ENCODE measurements at regions not wholly inside any gene's neighbourhood (a gene's known extent, or its start where the extent isn't known, plus 50 kb on each side); places are given as distances from the start of the nearest gene placed in this dataset.

DNA sequence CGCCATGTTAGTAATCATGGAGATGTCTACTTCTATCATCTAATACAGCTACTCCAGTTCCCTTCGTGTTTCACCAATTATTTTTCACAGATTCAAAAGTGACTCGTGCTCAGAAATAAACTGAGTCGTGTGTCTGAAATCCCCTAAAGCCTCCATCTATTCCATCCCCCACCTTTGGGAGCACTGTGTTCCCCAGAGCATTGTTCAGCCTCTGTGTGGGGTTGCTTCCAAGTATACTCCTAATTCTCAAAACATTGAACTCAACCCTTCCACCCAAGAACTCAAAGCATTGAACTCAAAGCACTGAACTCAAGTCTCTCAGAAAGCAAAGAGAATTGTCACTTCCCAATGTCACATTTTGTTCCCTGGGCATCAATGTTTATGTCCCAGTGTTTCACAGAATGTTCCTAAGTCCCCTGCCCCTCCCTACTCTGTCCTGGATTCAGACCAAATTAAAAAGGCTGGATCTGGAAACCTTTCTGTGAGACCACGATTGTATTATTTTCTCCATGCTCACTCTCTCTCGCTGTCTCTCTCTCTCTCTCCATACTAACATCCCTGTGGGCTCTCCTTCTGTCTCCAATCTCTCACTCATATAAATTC lies 138.5 kb upstream of the QRFPR start:
- DNase-seq, result peak in 2 of 51 donors; percentile 4 to 6

DNA sequence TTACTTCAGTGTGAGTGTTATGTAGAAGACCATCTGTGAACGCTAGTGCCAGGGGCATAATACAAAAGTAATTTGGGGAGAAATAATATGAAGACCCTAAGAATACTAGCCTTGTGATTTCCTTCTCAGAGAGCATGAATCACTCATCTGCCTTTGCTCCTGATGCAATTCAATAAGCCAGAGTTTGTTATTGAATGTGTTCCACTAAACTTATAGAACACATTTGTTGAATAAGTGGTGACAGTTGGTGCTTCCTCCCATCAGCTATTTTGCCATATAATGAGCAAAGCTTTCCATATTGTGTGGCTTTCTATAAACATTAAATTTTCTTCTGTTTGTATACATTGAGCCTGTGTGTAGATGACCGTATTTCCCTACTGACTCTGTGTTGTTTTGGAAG lies 136.4 kb upstream of the QRFPR start:
- DNase-seq, result no peak

DNA sequence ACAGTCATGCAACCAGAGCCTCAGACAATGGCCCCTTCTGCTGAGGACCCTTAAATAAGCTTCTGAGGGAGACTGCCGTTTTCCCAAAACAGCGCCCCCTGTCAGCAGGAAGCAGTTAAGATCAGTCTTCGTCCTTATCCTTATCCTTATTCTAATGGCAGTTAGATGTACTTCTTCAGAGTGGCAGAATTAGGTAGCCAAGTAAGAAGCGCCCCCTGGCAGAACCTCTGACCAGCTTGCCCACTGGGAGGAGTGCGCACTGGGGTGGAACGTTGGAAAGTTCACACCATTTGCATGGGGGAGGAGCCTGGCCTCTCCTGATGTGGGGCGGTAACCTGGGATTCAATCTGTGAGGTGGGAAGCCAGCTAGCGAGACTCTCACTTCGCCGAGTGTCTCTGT lies 133.6 kb upstream of the QRFPR start:
- no peak for DNase-seq

DNA sequence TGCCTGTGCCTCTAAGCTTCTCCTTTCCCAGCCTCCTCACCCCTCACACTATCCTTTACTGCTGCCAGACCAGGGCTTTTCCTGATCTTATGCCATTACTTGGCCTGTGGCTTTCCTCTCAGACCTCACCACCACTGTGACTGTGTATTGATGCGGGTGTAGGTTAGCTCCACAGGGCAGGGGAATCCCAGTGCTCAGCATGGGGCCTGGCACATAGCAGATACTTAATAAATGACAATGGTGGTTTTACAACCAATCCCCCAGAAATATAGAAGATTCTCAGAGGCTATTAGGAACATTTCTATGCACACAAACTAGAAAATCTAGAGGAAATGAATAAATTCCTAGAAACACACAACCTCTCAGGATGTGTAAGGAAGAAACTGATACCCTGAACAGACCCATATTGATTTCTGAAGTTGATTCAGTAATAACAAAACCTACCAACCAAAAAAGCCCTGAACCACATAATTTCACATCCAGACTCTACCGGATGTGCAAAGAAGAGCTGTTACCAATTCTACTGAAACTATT lies 129.6 kb upstream of the QRFPR start:
- DNase-seq, result no peak

DNA sequence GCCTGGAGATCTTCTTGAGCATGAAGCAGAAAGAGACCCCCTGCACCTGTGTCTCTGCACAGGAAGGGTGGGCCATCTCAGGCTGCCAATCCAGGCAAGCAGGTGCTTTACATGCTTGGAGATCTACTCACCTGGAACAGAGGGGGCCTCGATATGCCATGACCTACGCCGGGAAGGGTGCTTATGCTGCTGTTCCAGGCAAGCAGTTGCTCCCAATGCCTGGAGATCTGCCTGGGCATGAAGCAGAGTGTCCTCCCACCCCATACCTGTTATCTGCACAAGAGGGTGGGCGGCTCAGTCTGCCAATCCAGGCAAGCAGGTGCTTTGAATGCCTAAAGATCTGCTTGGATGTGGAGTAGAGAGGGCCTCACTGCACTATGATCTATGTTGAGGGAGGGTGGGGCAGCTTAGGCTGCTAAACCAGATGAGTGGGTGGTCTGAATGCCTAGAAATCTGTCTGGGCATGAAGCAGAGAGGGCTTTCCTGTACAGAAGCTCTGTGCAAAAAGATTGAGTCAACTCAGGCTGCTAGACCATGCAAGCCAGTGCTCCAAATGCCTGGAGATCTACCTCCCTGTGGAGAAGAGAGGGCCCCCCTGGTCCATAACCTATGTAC lies 104.5 kb upstream of the QRFPR start:
- DNase-seq, result no peak

DNA sequence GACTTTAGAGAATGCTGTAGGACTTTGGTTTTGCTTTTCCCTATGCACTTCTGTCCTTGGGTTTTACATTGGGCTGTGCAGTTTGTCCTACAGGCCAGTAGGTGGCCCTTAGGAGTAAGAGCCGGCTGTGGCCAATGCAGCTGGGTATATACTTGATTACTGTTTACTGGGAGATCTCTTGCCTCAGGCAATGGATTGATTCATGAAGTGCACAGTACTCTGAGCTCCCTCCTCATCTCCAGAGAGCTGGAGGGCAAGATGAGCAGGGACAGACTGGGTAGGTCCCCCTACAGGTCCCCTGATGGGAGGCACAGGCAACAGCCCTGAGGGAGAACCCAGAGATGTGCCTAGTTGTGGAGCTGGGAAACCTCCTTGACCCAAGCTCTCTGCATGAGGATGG lies 103.8 kb upstream of the QRFPR start:
- DNase-seq, result peak in 1 of 51 donors; percentile 0

DNA sequence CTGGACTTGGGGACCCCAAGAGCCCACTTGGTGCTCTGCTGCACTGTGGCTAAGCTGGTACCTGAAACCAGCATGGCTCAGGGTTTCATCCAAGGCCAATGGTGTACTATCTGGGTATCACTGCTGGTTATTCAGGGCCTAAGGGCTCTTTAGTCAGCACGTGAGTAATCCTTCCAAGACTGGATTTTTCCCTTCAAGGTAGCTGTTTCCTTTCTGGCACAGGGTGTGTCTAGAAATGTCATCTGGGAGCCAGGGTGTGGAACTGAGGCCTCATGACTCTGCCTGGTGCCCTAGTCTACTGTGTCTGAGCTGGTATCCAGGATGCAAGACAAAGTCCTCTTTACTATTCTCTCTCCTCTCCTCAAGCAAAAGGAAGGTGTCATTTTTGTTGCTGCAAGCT lies 99.0 kb upstream of the QRFPR start:
- DNase-seq, result no peak

DNA sequence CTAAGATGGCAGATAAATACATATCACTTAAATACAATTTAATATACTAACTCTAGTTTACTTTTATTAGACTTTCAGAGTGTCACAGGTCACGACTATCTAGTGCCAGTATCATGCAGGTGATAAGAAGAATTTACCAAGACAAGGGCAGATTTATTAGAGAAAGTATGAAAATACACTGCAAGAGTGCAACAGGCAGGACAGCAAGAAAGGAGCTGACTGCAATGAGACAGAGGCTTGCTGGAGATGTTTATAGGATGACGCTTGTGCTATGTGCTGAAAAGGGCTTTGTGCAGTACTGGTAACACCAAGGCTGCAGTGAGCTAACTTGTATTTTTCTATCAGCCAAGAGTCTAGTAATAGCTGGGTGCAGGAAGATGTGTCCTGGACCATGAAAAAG lies 96.7 kb upstream of the QRFPR start:
- no peak for DNase-seq

DNA sequence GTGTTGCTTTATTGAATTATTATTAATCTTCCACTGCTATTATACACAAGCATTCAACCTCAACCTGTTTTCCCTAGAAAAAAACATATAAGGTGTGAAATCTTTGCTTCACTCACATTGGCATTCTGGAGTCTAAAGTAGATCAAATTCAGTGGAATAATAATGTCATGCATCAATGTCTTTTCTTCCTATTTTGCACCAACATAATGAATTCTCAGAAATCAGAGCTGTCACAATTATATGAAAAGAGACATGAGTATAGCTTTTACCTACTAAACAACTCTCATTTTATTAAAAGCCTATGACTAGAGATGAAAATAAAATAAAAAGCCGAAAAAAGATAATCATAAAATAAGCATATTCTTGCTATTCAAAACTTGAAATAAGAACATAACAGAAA lies 96.3 kb upstream of the QRFPR start:
- DNase-seq, result no peak

DNA sequence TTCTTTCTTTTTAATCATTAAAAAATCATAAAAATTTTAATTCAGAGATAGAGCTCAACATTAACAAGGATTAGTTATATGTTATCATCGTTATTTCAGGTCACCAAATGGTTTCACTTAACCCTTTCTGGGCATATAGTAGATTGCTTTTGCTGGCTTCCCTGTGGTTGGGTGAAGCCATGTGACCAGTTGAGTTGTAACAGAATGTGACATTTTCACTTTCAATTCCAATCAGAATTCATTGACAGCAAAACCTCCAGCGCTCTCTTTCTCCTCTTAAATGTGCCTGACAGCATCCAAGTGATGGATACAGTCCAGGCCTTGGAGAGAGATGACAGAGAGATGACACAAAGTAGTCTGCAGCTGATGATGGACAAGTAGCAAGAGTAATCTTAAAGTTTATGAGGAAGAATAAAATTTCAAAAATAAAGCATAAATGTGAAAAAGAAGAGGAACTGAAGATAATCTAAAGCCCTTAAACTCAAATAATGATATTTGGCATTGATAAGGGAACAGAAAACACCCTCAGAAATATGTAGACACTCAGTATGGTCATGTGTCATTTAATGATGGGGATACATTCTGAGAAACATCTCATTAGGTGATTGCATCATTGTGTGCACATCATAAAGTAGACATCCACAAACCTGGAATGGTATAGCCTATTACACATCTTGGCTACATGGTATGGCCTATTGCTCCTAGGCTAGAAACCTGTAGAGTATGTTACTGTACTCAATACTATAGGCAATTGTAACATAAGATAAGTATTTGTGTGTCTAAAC lies 92.3 kb upstream of the QRFPR start:
- DNase-seq, result no peak

DNA sequence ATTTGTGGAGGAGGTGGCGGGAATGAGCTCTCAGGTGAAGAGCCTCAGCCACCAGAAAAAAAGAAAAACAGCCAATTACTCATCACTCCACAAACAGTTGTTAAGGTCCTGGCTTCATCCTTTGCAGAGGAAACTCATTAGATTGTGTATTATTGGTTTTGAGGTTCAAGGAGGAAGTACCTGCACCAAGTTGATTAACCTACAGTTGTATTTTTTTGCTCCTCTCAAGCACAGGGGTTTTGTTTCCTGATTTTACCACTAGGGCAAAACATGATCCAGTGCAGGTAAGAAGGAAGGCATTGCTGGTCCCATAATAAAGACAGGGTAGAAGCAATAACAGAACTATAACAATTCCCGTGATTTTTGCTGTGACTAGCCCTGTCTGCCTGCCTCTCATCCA lies 84.0 kb upstream of the QRFPR start:
- no peak for DNase-seq

DNA sequence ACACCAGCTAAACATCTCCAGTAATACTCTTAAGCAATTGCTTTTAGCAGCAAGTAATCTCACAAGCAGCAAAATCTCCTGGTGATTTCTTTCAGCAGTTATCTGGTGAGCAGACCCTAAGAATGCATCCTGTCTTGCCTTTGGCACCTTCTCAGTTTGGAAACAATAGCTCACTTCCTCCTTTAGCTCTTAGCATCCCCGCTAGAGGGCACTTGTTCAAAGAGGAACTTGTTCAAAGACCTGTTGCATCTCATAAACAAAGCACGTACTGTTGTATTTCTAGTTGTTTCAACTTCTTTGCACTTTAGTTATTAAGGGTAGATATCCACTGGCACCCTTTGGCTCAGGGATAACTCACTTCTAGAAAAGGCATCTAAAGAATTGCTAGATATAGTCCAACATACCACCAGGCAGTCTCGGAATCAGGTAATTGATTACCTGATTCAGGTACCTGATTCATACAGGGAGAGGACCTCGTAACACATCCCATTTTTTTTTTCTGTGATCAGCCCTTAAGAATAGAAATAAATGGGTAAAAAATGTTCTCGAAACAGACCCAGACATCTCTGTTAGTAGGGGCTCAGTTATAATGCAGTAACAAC lies 81.9 kb upstream of the QRFPR start:
- DNase-seq, result peak in 10 of 51 donors; percentile 3 to 45 (median 20)

DNA sequence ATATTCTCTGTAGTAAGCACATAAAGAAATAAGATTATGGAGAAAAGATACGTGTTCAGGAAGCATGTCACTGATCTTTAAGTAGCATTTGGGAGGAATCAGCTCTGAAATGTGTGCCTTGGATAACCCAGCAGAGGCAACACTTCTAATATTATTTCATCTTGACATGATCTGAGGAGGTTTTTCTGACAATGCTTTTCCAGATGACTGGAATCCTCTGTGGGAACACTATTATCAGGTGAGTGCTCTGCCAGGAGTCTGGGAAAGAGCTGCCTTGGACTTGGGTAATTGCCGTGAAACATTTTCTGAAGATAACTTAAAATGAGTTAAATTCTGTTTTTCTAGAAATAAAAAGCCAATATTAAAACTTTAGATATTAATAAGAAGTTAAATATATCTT lies 78.2 kb upstream of the QRFPR start:
- DNase-seq, result no peak

DNA sequence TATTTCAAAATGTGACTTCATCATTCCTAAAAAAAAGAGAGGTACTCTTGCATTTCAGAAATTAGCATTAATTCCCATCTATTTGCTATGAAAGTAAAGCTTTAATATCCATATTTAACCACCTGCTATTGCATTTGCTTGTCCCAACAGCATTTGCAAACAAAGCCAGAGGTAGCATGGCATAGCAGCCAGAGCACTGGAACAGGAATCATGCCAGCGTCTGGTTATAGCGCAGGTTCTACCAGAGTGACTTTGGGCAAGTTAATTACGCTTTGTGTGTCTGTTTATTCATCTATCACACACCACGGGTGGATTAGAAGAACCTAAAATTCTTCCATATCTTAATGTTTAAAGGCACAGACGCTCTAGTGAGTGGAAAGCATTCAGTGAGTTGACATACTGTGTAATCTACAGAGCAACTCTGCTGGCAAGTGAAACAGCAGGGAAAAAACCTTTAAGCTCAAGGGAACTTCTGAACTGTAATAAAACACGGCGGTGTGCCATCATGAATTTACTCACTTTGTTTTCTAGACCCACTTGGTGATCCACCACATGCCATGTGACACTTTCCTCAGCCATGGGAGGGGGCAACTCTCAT lies 76.6 kb upstream of the QRFPR start:
- DNase-seq, result no peak

DNA sequence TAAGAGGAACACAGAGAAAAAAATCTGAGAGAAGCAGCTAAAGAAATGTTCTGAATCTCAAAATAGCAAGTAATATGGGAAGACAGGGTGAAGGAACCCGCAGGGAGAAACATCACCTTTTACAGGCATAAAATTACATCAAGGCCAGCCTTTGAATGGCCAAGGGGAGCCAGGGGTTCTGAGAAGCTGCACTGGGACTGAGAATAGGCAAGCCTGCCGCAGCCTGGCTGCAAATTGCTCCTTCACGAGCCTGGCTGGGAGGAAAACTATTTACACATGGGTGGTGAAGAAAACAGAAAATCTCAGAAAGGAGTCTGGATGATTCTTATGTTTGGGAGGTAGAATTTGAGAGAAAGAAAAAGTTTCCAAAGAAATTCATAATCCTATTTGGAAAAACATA lies 74.5 kb upstream of the QRFPR start:
- no peak for DNase-seq

DNA sequence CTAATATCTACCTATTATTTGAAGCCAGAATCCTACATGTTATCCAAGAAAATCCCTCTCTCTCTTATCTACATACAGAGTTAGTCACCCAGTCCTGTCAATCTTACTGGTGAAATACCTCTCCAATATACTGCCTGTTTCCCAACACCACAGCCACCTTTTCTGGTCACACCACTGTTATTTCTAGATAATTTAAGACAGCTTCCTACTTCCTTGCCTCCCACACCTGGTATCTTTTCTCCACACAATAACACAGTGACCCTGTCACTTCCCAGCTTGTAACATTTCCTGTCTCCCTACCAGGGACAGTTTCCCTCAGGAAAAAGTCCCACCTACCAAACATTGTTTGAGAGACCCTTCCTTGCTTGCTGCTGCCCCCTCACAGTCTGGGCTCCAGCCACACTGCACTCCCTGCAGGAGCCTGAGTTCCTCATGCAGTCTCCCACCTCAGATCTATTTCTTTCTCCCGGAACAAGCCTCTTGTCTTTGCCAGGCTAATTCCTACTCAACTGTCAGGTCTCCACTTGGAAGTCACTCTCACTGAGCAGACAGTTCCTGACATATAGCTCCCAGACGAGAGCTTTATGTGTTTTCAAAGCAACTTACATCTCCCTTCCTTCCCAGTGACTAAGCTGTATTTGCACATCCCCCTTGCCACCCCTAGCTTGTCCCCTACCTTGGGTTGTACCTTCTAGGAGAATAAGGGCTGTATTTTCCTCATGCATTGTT lies 73.6 kb upstream of the QRFPR start:
- DNase-seq, result no peak

DNA sequence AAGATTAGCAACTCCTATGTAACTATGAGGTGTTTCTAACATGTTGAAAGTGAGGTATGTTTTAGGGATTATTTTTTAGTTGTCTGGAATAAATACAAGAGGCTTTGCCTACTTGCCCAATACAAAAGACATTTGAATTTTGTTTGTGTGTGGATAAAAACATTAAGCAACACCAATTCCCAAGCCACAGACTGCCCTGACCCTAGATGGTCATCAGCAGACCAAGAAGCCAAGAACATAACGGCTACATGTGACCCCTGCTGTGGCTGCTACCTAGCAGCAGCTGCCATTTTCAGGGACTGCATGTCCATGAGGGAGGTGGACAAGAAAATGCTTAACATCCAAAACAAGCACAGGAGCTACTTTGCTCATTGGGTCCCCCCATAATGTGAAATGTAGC lies 70.5 kb upstream of the QRFPR start:
- DNase-seq, result no peak

DNA sequence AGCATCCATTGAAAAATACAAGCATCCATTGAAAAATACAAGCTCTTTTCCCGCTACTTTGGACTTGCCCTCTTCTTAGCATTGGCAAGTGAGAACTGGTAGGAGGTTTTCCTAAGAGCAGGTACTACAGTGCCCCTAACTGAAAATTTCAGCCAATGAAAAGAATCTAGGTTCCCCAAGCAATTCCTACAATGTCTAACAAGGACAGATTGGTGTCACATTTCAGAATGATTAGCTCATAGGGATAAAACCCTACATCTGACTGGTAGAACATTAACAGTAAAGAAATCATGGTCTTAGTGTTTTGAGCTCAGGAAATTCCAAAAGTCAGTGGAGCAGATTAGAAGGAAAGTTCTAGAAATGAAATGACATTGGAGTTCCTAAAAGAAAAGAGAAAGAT lies 68.6 kb upstream of the QRFPR start:
- no peak for DNase-seq

DNA sequence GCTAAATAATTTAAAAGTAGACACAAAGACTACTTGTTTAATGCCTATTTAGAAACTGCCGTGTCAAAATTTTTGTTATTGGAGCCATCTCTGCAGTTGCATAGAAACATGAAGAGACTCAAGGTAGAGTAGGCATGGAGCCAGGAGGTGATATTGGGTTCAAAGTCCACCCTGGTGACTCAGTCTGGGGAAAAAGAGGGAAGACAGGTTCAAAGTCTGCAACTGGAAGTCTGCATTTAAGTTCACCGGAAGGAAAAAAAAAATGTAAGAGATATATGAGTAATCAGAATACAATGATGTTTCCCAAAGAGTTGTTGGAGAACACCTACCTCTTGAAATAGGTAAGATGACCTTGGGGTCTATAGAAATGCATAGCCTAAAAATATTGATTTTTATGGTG lies 67.4 kb upstream of the QRFPR start:
- no peak for DNase-seq

DNA sequence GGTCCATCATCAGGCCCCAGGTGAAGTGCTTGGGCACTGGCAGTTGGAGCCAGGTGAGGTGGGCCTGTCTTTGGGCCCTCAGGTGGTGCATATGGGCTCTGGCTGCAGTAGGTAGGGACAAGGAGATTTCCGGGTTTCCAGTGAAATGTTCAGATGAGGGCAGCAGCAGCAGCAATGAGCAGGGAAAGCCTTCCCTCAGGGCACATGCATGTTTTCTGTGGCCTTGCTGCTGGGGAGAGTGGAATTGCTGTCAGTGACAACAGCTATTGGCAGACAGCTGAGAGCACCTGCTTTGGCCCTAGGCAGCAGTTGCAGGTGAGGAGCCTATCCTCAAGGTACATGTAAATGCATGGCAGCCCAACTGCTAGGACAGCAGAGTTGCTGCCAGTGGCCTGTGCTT lies 58.9 kb upstream of the QRFPR start:
- DNase-seq, result no peak
